GM19043 (cell line): ENCODE measurements at regions not wholly inside any gene's neighbourhood (a gene's known extent, or its start where the extent isn't known, plus 50 kb on each side); places are given as distances from the start of the nearest gene placed in this dataset.
"Not testable (repeated sequence)": the region's sequence is repeated elsewhere in the genome, so short reads cannot be mapped to it uniquely, and the experiment has no call there.

Experiments
- ATAC-seq: cut with Tn5 transposase; IDR thresholded peaks from one replicate; pipeline ENCODE4 v1.9.1; 2021; ENCODE audit warnings: low read depth; ENCODE audit not compliant: unreplicated experiment

DNA sequence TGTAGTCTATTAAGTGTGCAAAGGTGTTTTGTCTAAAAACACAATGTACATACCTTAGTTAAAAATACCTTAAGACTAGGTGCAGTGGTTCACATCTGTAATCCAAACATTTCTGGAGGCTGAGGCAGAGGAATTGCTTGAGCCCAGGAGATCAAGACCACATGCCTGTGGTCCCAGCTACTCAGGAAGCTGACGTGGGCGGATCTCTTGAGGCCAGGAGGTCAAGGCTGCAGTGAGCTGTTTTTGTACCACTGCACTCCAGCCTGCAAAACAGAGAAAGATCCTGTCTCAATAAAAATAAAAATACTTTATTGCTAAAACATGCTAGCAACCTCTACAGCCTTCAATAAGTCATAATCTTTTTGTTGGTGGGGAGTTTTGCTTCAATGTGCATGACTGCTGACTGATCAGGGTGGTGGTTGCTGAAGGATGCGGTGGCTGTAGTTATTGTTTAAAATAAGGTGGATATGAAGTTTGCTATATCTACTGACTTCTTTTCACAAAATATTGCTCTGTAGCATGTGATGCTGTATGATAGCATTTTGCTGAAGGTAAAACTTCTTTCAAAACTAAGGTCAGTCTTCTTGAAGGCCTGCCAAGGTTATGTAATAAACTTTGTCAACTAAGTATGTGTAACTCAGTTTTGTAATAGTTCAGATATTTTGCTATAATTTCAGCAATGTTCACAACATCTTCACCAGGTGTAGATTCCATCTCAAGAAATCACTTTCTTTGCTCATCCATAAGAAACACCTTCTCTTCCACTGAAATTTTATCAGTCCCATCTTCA lies 1238.0 kb upstream of the NRXN1 start:
- no peak for ATAC-seq

DNA sequence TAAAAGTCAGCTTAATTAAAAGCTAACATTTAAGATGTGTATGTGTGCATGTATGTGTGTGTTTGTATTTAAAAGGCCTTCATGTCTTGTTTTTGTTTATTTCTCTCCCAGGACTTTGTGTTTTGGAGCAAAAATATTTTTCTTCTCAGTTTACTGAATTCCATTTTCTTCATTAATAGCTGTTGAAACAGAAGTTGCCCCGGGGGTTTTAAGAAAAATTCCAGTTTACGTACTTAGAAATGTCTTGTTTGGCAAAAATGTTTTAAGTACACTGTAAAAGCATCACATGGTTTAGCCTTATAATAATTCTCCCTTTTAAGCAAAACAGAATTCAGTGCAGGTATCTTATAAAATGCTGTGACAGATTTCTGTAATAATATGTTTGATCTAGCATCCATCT lies 1233.0 kb upstream of the NRXN1 start:
- ATAC-seq, result no peak

DNA sequence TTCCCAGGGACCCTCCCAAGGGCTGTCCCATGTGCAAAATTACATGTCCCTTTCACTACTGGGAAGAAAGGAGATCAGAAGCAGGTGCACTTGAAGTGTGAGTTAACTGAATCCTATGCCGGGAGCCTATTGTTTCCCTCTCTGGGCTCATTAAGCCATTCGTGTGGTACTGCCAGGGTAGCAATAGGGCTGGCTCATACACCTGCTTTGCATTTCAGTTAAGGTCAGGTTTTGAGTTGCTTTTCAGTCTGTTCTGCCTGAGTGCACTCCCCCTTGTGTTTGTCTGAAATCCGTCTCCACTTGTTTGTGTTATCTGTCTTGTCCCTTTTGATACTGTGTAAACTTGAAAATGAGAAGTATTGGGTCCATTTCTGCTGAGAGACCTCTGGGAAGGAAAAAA lies 1232.6 kb upstream of the NRXN1 start:
- ATAC-seq, result no peak

- no peak for ATAC-seq
Measured at GRCh38 chr2:52260904-52261303, 1229.0 kb upstream of the NRXN1 start.

DNA sequence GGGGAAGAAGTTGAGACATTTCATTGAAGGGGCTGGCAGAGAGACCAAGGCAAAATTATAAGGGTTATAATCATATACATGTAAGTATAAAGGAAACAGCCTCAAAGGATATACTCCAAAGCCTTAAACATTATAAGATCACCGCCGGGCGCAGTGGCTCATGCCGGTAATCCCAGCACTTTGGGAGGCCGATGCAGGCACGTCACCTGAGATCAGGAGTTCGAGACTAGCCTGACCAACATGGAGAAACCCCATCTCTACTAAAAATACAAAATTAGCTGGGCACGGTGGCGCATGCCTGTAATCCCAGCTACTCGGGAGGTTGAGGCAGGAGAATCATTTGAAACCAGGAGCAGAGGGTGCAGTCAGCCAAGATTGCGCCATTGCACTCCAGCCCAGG lies 1227.0 kb upstream of the NRXN1 start:
- not testable (repeated sequence) for ATAC-seq

DNA sequence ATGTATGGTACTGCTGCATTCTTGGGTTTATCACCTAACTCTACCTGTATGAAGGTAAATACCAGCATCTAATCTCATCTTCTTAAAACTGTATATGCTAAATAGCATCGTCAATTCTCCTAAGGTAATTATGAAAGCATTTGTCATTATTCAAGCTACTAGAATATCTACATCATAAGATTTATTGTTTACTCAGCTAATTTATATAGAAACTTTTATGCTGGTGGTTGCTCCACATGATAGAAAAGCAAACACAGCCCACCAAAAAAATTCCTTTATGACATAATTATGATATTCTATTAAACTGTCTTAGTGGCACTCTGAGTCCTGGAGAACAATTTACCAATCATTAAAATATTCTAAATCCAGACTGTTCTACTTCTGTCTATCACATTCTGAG lies 1226.1 kb upstream of the NRXN1 start:
- no peak for ATAC-seq

GRCh38 chr2:52253416-52253980 lies 1221.6 kb upstream of the NRXN1 start:
- ATAC-seq, result no peak

DNA sequence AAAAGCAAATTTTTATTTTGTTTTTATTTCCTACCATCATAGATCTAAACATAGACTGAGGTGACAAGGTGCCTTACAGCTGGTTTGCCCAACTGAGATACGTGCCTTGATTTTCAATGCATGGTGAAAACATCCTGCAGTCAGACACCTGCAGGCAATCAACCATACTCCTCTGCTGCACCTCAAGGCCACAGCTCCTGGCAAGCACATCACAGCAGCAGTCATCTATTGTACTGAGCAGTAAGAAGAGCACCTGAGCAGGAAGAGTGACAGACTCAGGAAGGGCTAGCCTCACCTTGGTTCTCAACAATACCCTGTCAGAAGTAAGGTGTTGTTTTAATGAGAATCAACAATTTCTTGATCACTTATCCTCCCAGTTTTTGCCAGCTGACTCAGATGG lies 1206.8 kb upstream of the NRXN1 start:
- no peak for ATAC-seq

DNA sequence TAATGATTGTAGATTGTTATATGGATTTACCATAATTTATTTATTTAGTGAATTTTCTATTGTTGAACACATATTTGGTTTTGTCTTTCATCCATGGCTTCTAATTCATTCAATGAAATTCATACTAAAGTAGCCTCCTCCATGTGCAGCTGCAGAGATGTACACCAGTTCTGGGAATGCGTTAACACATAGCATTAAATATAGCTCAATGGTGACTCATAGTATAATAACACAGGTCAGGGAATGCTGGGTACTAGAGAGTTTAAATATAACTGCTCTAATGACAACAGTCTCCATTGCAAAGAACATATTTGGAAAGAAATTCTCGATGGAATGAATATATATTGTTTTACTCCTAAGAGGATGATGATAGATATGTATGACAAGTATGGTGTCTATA lies 1190.2 kb upstream of the NRXN1 start:
- ATAC-seq, result no peak

- no peak for ATAC-seq
Measured at GRCh38 chr2:52220393-52220792, 1188.5 kb upstream of the NRXN1 start.

- ATAC-seq, result no peak
Measured at GRCh38 chr2:52210611-52211010, 1178.7 kb upstream of the NRXN1 start.

DNA sequence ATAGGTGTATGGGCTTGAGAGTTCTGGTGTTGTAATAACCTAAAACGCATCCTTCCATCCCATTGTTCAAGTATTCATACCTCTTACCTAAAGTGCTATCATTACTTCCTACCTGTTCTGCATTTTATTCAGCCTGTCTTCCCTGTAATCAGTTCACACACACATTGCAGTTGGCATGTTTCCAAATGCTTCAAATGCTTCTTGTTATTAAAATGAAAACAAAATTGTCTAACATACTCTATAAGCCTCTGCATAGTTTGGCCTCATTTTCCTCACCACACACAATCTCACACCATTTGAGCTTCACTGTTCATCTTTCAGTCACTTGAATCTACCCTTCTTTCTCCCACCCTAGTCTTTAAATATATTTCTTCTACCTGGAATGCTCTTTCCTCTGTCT lies 1178.2 kb upstream of the NRXN1 start:
- no peak for ATAC-seq

- no peak for ATAC-seq
Measured at GRCh38 chr2:52194342-52194741, 1162.4 kb upstream of the NRXN1 start.

DNA sequence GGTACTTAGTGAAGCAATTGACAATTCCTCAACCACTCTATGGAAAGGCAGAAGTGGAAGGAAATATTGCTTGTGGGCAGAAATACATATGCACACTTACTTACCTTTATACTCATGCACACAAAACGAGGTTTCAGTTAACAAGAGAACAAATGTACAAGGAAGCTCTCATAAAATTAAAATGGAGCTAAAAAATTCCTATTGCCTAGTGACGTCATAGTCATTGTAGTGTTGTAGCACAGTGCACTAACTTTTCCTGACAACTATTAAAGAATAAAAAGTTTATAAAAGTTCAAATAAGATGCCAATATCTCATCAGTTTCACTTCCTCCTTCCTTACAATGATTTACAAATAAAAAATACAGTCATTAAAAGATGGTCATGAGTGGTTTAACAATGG lies 1161.9 kb upstream of the NRXN1 start:
- ATAC-seq, result no peak

- no peak for ATAC-seq
Measured at GRCh38 chr2:52192656-52193055, 1160.7 kb upstream of the NRXN1 start.

DNA sequence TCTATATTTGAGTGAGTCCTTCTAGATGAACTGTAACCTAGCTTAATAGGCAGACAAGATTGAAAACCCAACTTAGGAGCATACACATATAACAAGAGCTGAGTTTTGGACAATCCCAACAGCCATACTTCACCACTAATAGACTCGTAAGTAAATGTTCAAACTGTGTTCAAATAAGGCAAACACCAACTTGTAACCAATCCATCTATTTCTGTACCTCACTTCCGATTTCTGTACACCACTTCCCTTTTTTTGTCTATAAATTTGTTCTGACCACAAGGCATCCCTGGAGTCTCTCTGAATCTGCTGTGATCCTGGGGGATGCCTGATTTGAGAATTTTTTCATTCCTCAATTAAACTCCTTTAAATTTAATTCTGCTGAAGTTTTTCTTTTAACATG lies 1149.1 kb upstream of the NRXN1 start:
- ATAC-seq, result no peak

DNA sequence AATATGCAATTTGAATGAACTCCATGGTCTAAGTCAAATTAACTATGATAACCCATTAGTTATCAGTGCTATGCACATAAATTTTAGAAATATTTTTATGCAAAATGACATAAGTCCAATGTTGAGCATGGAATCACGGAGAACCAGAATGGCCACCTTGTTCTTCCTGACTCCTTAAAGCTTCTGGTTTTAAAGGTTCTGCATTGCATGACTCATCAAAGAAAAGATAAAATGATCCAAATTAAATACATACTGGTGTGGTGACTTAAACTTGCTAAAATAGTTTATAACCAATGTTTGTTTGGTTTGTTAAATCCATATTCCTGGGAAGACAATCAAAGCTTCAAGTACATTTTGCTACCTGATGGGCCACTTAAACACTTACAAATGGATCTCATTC lies 1146.9 kb upstream of the NRXN1 start:
- ATAC-seq, result no peak

GRCh38 chr2:52145005-52145404 lies 1113.1 kb upstream of the NRXN1 start:
- ATAC-seq, result no peak

GRCh38 chr2:52144590-52144989 lies 1112.7 kb upstream of the NRXN1 start:
- ATAC-seq, result no peak

DNA sequence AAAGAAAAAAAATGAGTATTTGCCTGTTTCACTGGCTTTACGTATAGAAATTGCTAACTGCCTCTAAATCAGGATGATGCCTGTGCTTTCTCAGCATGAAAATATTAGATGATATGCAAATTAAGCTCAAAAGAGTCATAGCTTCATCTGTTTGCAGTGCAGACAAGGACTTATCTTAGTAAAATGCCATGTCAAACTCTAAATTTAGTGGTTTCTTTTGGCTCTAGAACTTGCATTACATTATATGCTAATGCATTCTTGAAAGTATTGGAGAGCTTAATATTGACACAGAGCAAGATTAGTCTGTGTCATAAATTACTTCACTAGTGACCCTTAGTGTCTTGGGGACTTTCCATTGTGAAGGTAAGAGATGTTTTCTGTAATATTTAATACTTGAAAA lies 1109.1 kb upstream of the NRXN1 start:
- no peak for ATAC-seq

GRCh38 chr2:52139241-52139640 lies 1107.3 kb upstream of the NRXN1 start:
- ATAC-seq, result no peak

GRCh38 chr2:52135235-52135634 lies 1103.3 kb upstream of the NRXN1 start:
- ATAC-seq, result no peak

GRCh38 chr2:52128081-52128480 lies 1096.1 kb upstream of the NRXN1 start:
- ATAC-seq, result no peak
